NCI-H146 treated with DMSO at 0.1 percent for 48 hours (cell line): ENCODE measurements at regions not wholly inside any gene's neighbourhood (a gene's known extent, or its start where the extent isn't known, plus 50 kb on each side); places are given as distances from the start of the nearest gene placed in this dataset.
A peak's percentile ranks its signal among the peaks of the same experiment; 100 is the strongest.
"Not testable (repeated sequence)": the region's sequence is repeated elsewhere in the genome, so short reads cannot be mapped to it uniquely, and the experiment has no call there.

Experiments
- DNase-seq: peaks from one replicate; lab custom pipeline; 2025; ENCODE audit not compliant: unreplicated experiment; lab: John Stamatoyannopoulos, UW

- not testable (repeated sequence) for DNase-seq
Observed at GRCh38 chr9:95391271-95391670, 73.8 kb upstream of the FANCC start.

- no peak for DNase-seq
Observed at GRCh38 chr9:95389373-95389772, 71.9 kb upstream of the FANCC start.

- no peak for DNase-seq
Observed at GRCh38 chr9:95386843-95387242, 69.3 kb upstream of the FANCC start.

GRCh38 chr9:95385521-95385920 lies 68.0 kb upstream of the FANCC start:
- no peak for DNase-seq

GRCh38 chr9:95383845-95384244 lies 66.3 kb upstream of the FANCC start:
- DNase-seq = no peak

- no peak for DNase-seq
Observed at GRCh38 chr9:95383185-95383676, 65.7 kb upstream of the FANCC start.

- peak; percentile 42 for DNase-seq
Observed at GRCh38 chr9:95382433-95382832, 64.9 kb upstream of the FANCC start.

GRCh38 chr9:95381221-95381620 lies 63.7 kb upstream of the FANCC start:
- no peak for DNase-seq

- DNase-seq = no peak
Observed at GRCh38 chr9:95379630-95380029, 62.1 kb upstream of the FANCC start.

- DNase-seq = no peak
Observed at GRCh38 chr9:95373782-95374487, 56.4 kb upstream of the FANCC start.

GRCh38 chr9:95373069-95373681 lies 55.7 kb upstream of the FANCC start:
- DNase-seq = no peak

GRCh38 chr9:95370064-95370463 lies 52.6 kb upstream of the FANCC start:
- DNase-seq = no peak

- DNase-seq = no peak
Observed at GRCh38 chr9:95368377-95369160, 51.1 kb upstream of the FANCC start.
